Activated CD4-positive, alpha-beta T cell treated with anti-CD3 and anti-CD28 coated beads, Interleukin-2, amount 50 U/mL, for 48 hours (primary cell): ENCODE measurements at regions not wholly inside any gene's neighbourhood (a gene's known extent, or its start where the extent isn't known, plus 50 kb on each side); places are given as distances from the start of the nearest gene placed in this dataset.

Experiments
- DNase-seq, 2 experiments: peaks; one replicate each; pipeline ENCODE4 v3.0.0-alpha.2; 2020

GRCh38 chr2:60318544-60318943 is 234.9 kb downstream of the BCL11A start:
- no peak for DNase-seq

DNA sequence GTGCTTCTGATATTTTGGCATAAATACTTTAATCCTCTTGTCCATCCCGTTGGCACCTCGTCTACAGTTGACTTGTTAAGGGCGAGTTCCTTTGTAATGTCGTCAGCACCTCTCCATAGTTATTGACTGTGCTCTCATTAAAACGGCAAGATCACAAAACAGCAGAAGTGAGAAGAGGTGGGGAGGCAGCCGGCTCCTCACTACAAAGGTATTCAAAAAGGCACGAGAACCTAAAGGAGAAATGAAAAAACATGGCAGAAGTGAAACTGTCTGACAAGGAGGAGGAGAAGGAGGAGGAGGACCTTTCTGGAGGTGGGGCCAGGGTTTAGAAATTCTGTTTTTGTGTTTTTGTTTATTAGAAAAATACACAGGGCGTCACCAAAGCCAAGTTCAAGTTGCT is 235.6 kb downstream of the BCL11A start:
- DNase-seq = no peak

- no peak for DNase-seq
Observed at GRCh38 chr2:60317034-60317386, 236.4 kb downstream of the BCL11A start.

DNA sequence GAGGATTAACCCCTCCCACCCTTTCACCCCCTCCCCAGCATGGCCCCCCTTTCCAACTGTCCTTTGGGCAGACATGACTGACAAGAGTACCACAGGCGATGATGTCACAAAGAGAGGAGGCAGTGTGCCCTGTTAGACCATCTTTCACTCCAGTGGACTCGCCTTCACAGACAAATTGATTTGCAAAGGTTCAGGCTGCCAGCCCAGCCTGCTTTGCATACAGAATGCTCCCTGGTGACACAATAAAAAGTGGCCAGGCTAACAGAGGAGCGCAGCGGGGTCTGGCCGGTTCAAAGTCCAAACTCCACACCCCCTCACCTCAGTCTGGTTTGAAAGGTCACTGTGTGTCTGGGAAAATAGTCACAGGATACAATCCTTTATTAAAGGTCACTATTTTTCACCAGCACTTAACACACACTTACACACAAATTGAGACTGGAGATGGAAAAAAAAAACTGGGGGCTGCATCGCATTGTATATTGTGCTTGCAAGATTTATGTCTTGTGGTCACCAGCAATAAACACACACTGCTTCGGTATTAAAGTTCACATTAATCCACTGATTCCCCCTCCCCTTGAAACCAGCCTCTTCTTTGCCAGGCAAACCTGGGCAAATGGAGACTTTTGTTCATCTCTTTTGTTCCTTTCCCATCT is 236.9 kb downstream of the BCL11A start:
- no peak for DNase-seq

- DNase-seq = no peak
Observed at GRCh38 chr2:60313470-60314172, 239.8 kb downstream of the BCL11A start.

DNA sequence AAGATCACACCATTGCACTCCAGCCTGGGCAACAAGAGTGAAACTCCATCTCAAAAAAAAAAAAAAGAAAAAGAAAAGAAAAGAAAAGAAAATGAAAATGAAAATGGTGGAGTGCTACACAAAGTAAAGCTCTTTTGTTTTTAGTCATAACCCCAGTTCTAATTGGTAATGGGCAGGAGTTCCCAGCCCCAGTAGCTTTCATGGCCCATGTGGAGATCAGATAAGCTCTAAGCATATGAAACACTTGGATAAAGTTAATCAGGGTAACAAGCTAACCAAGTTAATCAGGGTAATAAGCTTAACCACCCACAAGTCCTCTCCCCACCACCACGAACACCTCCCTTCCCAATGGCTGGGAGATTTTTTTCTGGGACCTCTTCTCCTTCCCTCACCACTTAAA is 240.8 kb downstream of the BCL11A start:
- no peak for DNase-seq

DNA sequence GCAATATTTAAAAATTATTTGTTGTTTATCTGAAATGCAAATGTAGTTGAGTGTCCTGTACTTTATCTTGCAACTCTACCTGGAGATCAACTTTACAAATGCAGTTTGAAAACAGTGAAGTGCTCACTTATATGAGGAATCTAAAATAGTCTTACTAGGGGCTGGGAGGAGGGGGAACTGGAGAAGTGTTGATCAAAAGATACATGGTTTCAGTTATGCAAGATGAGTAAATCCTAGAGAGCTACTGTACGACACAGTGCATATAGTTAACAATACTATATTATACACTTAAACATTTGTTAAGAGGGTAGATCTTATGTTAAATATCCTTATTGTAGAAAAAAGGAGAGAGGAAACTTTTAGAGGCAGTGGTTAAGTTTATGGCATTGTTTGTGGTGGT is 241.9 kb downstream of the BCL11A start:
- DNase-seq = no peak

GRCh38 chr2:60309941-60310660 is 243.4 kb downstream of the BCL11A start:
- DNase-seq = no peak

- DNase-seq = no peak
Observed at GRCh38 chr2:60309336-60309735, 244.1 kb downstream of the BCL11A start.

DNA sequence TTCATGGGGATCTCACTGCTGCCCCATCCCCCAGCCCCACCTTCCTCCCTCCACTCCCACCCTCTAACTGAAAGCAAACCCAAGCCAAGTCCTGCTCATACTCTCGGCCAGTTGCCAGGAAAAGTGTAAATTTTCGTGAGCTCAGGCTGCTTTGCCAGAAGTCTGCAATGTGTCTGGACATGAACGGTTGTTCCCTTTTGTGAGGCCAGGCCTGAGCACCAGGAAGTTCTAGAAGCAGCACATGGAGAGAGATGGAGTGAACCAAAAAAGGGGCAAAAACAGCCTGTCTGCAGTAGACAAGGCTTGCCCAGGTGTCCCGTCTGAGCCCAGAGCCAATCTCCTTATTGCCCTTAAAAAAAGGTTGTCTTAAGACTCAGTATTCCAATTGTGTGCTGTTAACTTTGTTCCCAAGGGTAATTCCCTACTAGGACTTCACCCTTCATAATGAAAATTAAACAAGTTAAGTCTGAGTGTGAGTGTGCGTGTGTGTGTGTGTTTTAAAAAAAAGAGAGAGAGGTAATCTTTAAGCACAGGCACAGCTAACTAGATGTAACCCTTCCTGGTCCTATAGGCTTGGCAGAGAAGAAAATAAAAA is 247.1 kb downstream of the BCL11A start:
- DNase-seq = no peak

DNA sequence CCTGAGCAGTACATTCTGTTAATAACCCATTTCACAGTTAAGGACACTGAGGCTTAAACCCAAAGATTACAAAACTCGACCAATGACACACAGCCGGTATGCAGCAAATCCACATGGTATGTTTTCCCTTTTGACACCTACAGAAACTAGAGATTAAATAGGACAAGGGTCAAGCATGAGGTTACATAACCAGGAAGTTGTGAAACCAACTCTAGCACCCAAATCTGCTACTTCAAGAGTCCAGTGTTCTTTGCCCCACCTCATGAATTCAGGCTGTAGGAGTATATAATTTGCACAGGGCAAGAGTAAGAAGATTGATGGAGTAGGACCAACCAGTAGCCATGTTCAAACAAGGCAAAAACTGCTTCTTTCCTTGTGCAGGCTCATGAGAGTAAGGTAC is 249.8 kb downstream of the BCL11A start:
- no peak for DNase-seq

- DNase-seq = no peak
Observed at GRCh38 chr2:60302377-60303126, 250.9 kb downstream of the BCL11A start.

DNA sequence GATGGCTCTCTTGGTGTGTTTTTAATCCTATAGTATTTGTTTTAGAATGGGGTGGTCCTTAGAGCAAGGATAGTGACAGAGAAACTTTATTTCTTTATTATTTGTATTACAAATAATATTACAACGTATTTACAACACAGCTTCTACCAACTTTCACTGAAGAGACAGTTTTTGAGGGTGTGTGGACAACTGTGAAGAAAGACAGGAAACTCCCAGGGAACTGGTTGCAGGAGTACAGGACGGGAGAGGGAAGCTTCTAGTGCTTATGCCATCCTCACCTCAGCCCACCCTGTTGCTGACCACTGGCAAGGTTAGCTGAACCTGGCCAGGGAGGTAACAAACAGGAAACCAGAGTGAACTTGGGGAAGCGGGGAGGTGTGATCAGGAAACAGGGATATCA is 251.7 kb downstream of the BCL11A start:
- DNase-seq = no peak

DNA sequence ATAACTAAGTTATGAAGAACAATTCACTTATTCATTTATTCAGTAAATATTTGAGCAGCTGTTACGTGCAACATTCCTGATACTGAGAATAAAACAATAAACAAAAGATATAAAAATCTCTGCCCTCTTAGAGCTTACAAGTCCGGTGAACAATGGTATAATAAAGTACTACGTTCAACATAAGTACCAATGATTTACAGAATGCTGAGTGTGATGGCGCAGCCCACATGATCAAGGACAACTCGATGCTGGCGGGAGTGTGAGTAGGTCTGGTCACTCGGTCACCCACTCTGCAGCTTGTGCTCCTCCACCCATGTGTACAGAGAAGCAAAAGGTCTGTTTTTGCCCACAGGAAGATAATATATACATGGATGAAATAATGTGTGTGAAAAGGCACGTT is 254.3 kb downstream of the BCL11A start:
- DNase-seq = no peak

DNA sequence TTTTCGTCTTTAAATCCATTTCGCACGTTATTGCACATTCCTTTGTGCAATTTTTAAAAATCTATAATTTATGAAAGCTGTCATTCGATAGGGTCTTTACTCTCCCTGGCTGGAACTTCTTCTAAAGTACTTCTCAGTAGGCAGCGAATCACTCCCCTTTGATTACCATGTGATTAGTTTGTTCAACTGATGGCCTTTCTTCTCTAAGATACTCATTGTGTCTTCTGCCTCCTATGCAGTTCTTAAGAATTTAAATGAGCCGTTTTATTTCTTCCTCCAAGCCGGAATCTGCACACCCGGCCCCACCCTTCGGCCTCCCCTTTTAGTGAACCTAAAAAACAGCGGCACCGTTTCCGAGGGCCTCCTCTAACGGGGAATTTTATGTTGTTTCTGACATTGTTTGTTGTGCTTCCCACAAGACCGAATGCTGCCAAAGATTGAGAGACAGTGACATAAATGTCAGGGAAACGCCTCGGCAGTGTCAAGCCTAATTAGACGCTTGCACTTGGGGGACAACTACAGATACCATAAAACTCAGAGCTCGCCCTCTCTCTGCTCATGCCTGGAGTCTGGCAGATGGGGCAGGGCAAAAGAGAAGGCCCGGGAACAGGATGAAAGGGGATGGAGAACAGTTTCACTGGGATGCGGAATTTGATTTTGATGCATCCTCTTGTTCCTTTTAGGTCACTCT is 255.3 kb downstream of the BCL11A start:
- DNase-seq = no peak

GRCh38 chr2:60297296-60298005 is 256.0 kb downstream of the BCL11A start:
- no peak for DNase-seq

GRCh38 chr2:60296219-60296955 is 257.1 kb downstream of the BCL11A start:
- no peak for DNase-seq

GRCh38 chr2:60295636-60295962 is 257.9 kb downstream of the BCL11A start:
- DNase-seq = no peak

- no peak for DNase-seq
Observed at GRCh38 chr2:60294901-60295635, 258.4 kb downstream of the BCL11A start.

DNA sequence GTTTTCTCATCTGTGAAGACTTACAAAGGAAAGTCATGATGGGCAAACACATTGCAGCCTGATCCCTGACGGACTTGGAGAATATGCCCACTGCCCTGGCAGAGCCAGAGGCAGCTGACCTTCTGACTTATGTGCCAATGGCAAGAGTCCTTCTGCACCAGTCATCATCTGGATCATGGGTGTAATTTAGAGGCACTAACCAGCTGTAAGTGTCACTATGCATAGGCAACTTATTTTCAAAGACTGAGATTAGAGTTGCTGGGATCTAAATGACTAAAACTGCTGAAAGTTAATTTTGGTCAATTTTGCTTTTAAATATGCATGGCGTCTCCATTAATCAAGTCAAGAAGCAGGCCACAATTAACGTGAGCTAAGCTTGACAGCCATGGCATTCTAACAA is 261.2 kb downstream of the BCL11A start:
- DNase-seq = no peak

DNA sequence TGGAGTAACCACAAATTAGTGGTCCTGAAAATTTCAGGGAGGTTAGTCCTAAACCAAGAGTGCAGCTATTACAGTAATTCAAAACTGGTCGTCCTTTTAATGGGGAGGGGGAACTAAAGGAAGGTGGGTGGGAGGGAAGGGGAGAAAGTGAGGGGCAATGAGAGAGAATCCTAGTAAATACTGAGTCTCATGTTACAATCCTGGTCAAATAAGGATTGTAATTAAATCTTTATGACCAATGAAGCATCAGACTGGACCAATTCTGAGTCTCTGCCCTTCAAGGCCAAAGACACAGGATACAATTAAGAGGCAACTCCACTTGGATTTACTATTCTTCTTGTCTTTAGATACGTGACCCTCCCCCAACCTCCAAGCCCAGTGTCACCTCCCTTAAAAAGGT is 262.9 kb downstream of the BCL11A start:
- DNase-seq = no peak
